GM12864 (cell line): ENCODE measurements at regions not wholly inside any gene's neighbourhood (a gene's known extent, or its start where the extent isn't known, plus 50 kb on each side); places are given as distances from the start of the nearest gene placed in this dataset.

Experiments used
- DNase-seq: peaks from one replicate; pipeline ENCODE4 v3.0.0-alpha.2; 2011; ENCODE audit warnings: low read depth
- H3K4me3 ChIP-seq: 2 replicates; pipeline ENCODE4 v1.5.1; 2011; ENCODE audit warnings: mild to moderate bottlenecking, low read depth, low read length, control low read depth
- CTCF ChIP-seq: IDR thresholded peaks from 2 replicates; pipeline ENCODE4 v1.5.1; 2011; ENCODE audit warnings: low read depth, mild to moderate bottlenecking, moderate library complexity, low read length, control low read depth, inconsistent platforms; ENCODE audit errors: missing control alignments

- H3K4me3 ChIP-seq = no peak overlapping the region
- DNase-seq = no peak
- no peak for TF ChIP-seq CTCF
These were observed 226.5 kb upstream of the MYO3A start for GRCh38 chr10:25707572-25707971.

- no peak for DNase-seq
- no peak for TF ChIP-seq CTCF
- no peak overlapping the region for H3K4me3 ChIP-seq
These were observed 225.9 kb upstream of the MYO3A start for GRCh38 chr10:25707976-25708671.

GRCh38 chr10:25713894-25714240, 220.2 kb upstream of the MYO3A start:
- no peak overlapping the region for H3K4me3 ChIP-seq
- TF ChIP-seq CTCF = no peak
- DNase-seq = no peak

- DNase-seq = no peak
- no peak overlapping the region for H3K4me3 ChIP-seq
- no peak for TF ChIP-seq CTCF
These were observed 209.8 kb upstream of the MYO3A start for GRCh38 chr10:25724241-25724640.

- DNase-seq = peak; percentile 5
- H3K4me3 ChIP-seq = no peak overlapping the region
- TF ChIP-seq CTCF = peak; percentile 70
These were observed 207.9 kb upstream of the MYO3A start for GRCh38 chr10:25725917-25726716.

- DNase-seq = no peak
- H3K4me3 ChIP-seq = no peak overlapping the region
- no peak for TF ChIP-seq CTCF
These were observed 195.3 kb upstream of the MYO3A start for GRCh38 chr10:25738776-25739175.
